Liver (tissue), 8 donors: ENCODE measurements at regions not wholly inside any gene's neighbourhood (a gene's known extent, or its start where the extent isn't known, plus 50 kb on each side); places are given as distances from the start of the nearest gene placed in this dataset.

Experiments used
- DNase-seq: peaks from one replicate; pipeline ENCODE4 v3.0.0-alpha.2; 2017; ENCODE audit warnings: low spot score
- H3K27ac ChIP-seq, 2 donors: one replicate each; pipeline ENCODE4 v1.7.0; 2013; ENCODE audit warnings: inconsistent platforms in 2 of 2, low read length in 2 of 2, control low read depth in 1 of 2, low read depth in 1 of 2, mild to moderate bottlenecking in 1 of 2
- H3K27me3 ChIP-seq, 4 donors: one replicate each; pipeline versions ENCODE4 v1.6.1 to v1.7.0; 2013; ENCODE audit warnings: low read length in 3 of 4, inconsistent platforms in 1 of 4, mild to moderate bottlenecking in 1 of 4, moderate library complexity in 1 of 4; ENCODE audit not compliant: control insufficient read depth in 4 of 4, insufficient read depth in 4 of 4
- H3K36me3 ChIP-seq, 4 donors: one replicate each; pipeline versions ENCODE4 v1.6.1 to v1.7.0; 2013; ENCODE audit warnings: low read length in 3 of 4, mild to moderate bottlenecking in 3 of 4, low read depth in 1 of 4, moderate library complexity in 1 of 4; ENCODE audit not compliant: control insufficient read depth in 4 of 4, insufficient read depth in 3 of 4
- H3K4me1 ChIP-seq, 4 donors: one replicate each; pipeline versions ENCODE4 v1.6.1 to v1.7.0; 2013; ENCODE audit warnings: low read length in 3 of 4, mild to moderate bottlenecking in 3 of 4, moderate library complexity in 1 of 4; ENCODE audit not compliant: control insufficient read depth in 4 of 4, insufficient read depth in 4 of 4
- H3K4me3 ChIP-seq, 3 donors: one replicate each; pipeline versions ENCODE4 v1.6.1 to v1.7.0; 2013; ENCODE audit warnings: low read length in 3 of 3, control low read depth in 1 of 3, low read depth in 1 of 3, mild to moderate bottlenecking in 1 of 3
- H3K9ac ChIP-seq, 2 donors: one replicate each; pipeline ENCODE4 v1.7.0; 2013; ENCODE audit warnings: low read length in 2 of 2, mild to moderate bottlenecking in 2 of 2, moderate library complexity in 2 of 2, control low read depth in 1 of 2, low read depth in 1 of 2
- H3K9me3 ChIP-seq, 4 donors: one replicate each; pipeline versions ENCODE4 v1.6.1 to v1.7.0; 2013; ENCODE audit warnings: low read length in 3 of 4; ENCODE audit not compliant: control insufficient read depth in 4 of 4
- ATF3 ChIP-seq: IDR thresholded peaks from 2 replicates; pipeline ENCODE4 v1.6.1; 2016; ENCODE audit warnings: antibody characterized with exemption
- CTCF ChIP-seq: fragments of 150-350 bp; IDR thresholded peaks from 2 replicates; pipeline ENCODE4 v1.5.1; 2017; ENCODE audit warnings: improper control_type of control experiment, low read depth, low read length; ENCODE audit not compliant: missing input control
- EGR1 ChIP-seq, 2 donors: IDR thresholded peaks; 2 replicates each; pipeline ENCODE4 v1.6.1; 2016 to 2018; ENCODE audit warnings: antibody characterized with exemption in 2 of 2, low read depth in 2 of 2
- FOXA1 ChIP-seq: IDR thresholded peaks from 2 replicates; pipeline ENCODE4 v1.6.1; 2016; ENCODE audit warnings: antibody characterized with exemption
- FOXA2 ChIP-seq: IDR thresholded peaks from 2 replicates; pipeline ENCODE4 v1.6.1; 2016; ENCODE audit warnings: antibody characterized with exemption
- GABPA ChIP-seq, 2 donors: IDR thresholded peaks in 1 of 2; conservative IDR thresholded peaks in 1 of 2; 2 replicates each; pipeline ENCODE4 v1.6.1; 2016; ENCODE audit warnings: antibody characterized with exemption in 2 of 2, mild to moderate bottlenecking in 1 of 2, moderate library complexity in 1 of 2
- HNF4A ChIP-seq, 2 donors: conservative IDR thresholded peaks; 2 replicates each; pipeline ENCODE4 v1.6.1; 2016; ENCODE audit warnings: antibody characterized with exemption in 2 of 2, mild to moderate bottlenecking in 2 of 2
- HNF4G ChIP-seq: IDR thresholded peaks from 2 replicates; pipeline ENCODE4 v1.6.1; 2016; ENCODE audit warnings: antibody characterized with exemption
- JUND ChIP-seq, 2 donors: IDR thresholded peaks; 2 replicates each; pipeline ENCODE4 v1.6.1; 2016; ENCODE audit warnings: antibody characterized with exemption in 2 of 2
- MAX ChIP-seq: IDR thresholded peaks from 2 replicates; pipeline ENCODE4 v1.6.1; 2016; ENCODE audit warnings: antibody characterized with exemption
- NR2F2 ChIP-seq: IDR thresholded peaks from 2 replicates; pipeline ENCODE4 v1.6.1; 2016; ENCODE audit warnings: antibody characterized with exemption
- RAD21 ChIP-seq, 2 donors: IDR thresholded peaks; 2 replicates each; pipeline ENCODE4 v1.6.1; 2016; ENCODE audit warnings: antibody characterized with exemption in 2 of 2, mild to moderate bottlenecking in 2 of 2
- REST ChIP-seq: IDR thresholded peaks from 2 replicates; pipeline ENCODE4 v1.6.1; 2016; ENCODE audit warnings: antibody characterized with exemption, mild to moderate bottlenecking
- RXRA ChIP-seq, 2 donors: IDR thresholded peaks; 2 replicates each; pipeline ENCODE4 v1.6.1; 2017 to 2018; ENCODE audit warnings: antibody characterized with exemption in 2 of 2, mild to moderate bottlenecking in 1 of 2
- SP1 ChIP-seq: IDR thresholded peaks from 2 replicates; pipeline ENCODE4 v1.6.1; 2018; ENCODE audit warnings: antibody characterized with exemption, mild to moderate bottlenecking
- TAF1 ChIP-seq: conservative IDR thresholded peaks from 2 replicates; pipeline ENCODE4 v1.6.1; 2016; ENCODE audit warnings: antibody characterized with exemption, mild to moderate bottlenecking
- ZBTB33 ChIP-seq: IDR thresholded peaks from 2 replicates; pipeline ENCODE4 v1.6.1; 2016; ENCODE audit warnings: antibody characterized with exemption
- WGBS: extraction: QIAGEN DNeasy Blood & Tissue Kit; methylation state at CpG from one replicate; pipeline ENCODE4 v1.1.7; 2013; 5-methylcytosine and 5-hydroxymethylcytosine counted together
- donor health status: healthy.
- donor health status: healthy.
- donor health status: healthy.
- donor health status: healthy.
- donor health status: healthy.

- Histone ChIP-seq H3K9ac (no peak overlapping the region), H3K36me3 (no peaks in the 10 kb centered on the region), H3K27ac (no peak overlapping the region), H3K4me3 (no peak overlapping the region), H3K4me1 (no peaks in the 10 kb centered on the region), H3K27me3 (no peaks in the 10 kb centered on the region), H3K9me3 (no peaks in the 10 kb centered on the region)
- 69% methylated on average over 2 of the region's 2 CpGs for WGBS
- DNase-seq = no peak
- TF ChIP-seq ATF3 = no peak
- TF ChIP-seq RXRA (IDR thresholded peaks at IDR 0.05) = no peak
- no peak for TF ChIP-seq GABPA (IDR thresholded peaks at IDR 0.05 in 1 of 2, conservative IDR thresholded peaks at IDR 0.05 in 1 of 2)
- TF ChIP-seq HNF4G = no peak
- TF ChIP-seq CTCF = no peak
- no peak for TF ChIP-seq NR2F2
- TF ChIP-seq EGR1 (IDR thresholded peaks at IDR 0.05; ENCODE audit: low read depth in 2 of 2) = no peak
- no peak for TF ChIP-seq SP1
- no peak for TF ChIP-seq FOXA1
- TF ChIP-seq TAF1 = no peak
- TF ChIP-seq JUND (IDR thresholded peaks at IDR 0.05) = no peak
- no peak for TF ChIP-seq ZBTB33
- no peak for TF ChIP-seq FOXA2
- no peak for TF ChIP-seq HNF4A (conservative IDR thresholded peaks at IDR 0.05)
Observed at GRCh38 chr2:220144411-220144810, 517.0 kb downstream of the SLC4A3 start.

GRCh38 chr2:220147161-220148038 lies 520.0 kb downstream of the SLC4A3 start:
- WGBS = 71% methylated on average over 7 of the region's 7 CpGs
- Histone ChIP-seq H3K27me3 (no peaks in the 10 kb centered on the region), H3K4me3 (no peak overlapping the region), H3K9ac (no peak overlapping the region), H3K36me3 (no peaks in the 10 kb centered on the region), H3K27ac (no peak overlapping the region), H3K9me3 (no peaks in the 10 kb centered on the region), H3K4me1 (no peaks in the 10 kb centered on the region)
- DNase-seq = no peak
- no peak for TF ChIP-seq NR2F2
- no peak for TF ChIP-seq FOXA2
- TF ChIP-seq HNF4A (conservative IDR thresholded peaks at IDR 0.05) = no peak
- no peak for TF ChIP-seq ATF3
- no peak for TF ChIP-seq SP1
- TF ChIP-seq FOXA1 = no peak
- TF ChIP-seq HNF4G = no peak
- no peak for TF ChIP-seq RAD21 (IDR thresholded peaks at IDR 0.05)
- no peak for TF ChIP-seq REST
- no peak for TF ChIP-seq RXRA (IDR thresholded peaks at IDR 0.05)
- no peak for TF ChIP-seq TAF1
- TF ChIP-seq MAX = no peak
- no peak for TF ChIP-seq ZBTB33
- TF ChIP-seq CTCF = no peak
